Activated naive CD8-positive, alpha-beta T cell treated with anti-CD3 and anti-CD28 coated beads for 36 hours (primary cell): ENCODE measurements at regions not wholly inside any gene's neighbourhood (a gene's known extent, or its start where the extent isn't known, plus 50 kb on each side); places are given as distances from the start of the nearest gene placed in this dataset.

ENCODE experiments used
- DNase-seq: peaks from one replicate; pipeline ENCODE4 v3.0.0; 2021
- H3K27ac Mint-ChIP-seq: one replicate; pipeline ENCODE4 v1.8.0; 2022; ENCODE audit warnings: mild to moderate bottlenecking, moderate library complexity, mixed read lengths
- H3K27me3 Mint-ChIP-seq: one replicate; pipeline ENCODE4 v1.8.0; 2022; ENCODE audit warnings: mild to moderate bottlenecking, mixed read lengths
- H3K36me3 Mint-ChIP-seq: one replicate; pipeline ENCODE4 v1.8.0; 2021; ENCODE audit warnings: mild to moderate bottlenecking, mixed read lengths
- H3K4me1 Mint-ChIP-seq: one replicate; pipeline ENCODE4 v1.8.0; 2021; ENCODE audit warnings: mixed read lengths
- H3K4me3 Mint-ChIP-seq: one replicate; pipeline ENCODE4 v1.8.0; 2022; ENCODE audit warnings: mild to moderate bottlenecking, moderate library complexity, mixed read lengths
- H3K9me3 Mint-ChIP-seq: one replicate; pipeline ENCODE4 v1.8.0; 2022; ENCODE audit warnings: mixed read lengths

- no peaks in the 10 kb centered on the region for H3K36me3 Mint-ChIP-seq
- H3K9me3 Mint-ChIP-seq, result no peaks in the 10 kb centered on the region
- DNase-seq, result no peak
- H3K27ac Mint-ChIP-seq, result no peak overlapping the region
- H3K4me3 Mint-ChIP-seq, result no peak overlapping the region
- H3K4me1 Mint-ChIP-seq, result no peaks in the 10 kb centered on the region
- H3K27me3 Mint-ChIP-seq, result no peaks in the 10 kb centered on the region
Measured at GRCh38 chr16:65895906-65896305, 470.6 kb upstream of the CDH5 start.

GRCh38 chr16:65895486-65895885, 471.0 kb upstream of the CDH5 start:
- Mint-ChIP-seq H3K4me1 (no peaks in the 10 kb centered on the region), H3K36me3 (no peaks in the 10 kb centered on the region)

GRCh38 chr16:65890203-65890602, 476.3 kb upstream of the CDH5 start:
- DNase-seq, result no peak
- Mint-ChIP-seq H3K27me3 (no peaks in the 10 kb centered on the region), H3K9me3 (no peaks in the 10 kb centered on the region), H3K4me3 (no peak overlapping the region), H3K27ac (no peak overlapping the region), H3K36me3 (no peaks in the 10 kb centered on the region), H3K4me1 (no peaks in the 10 kb centered on the region)

More at GRCh38 chr16:65895486-65895885, 471.0 kb upstream of the CDH5 start:
- H3K27me3 Mint-ChIP-seq, result no peaks in the 10 kb centered on the region
- H3K4me3 Mint-ChIP-seq, result no peak overlapping the region
- DNase-seq, result no peak
- H3K27ac Mint-ChIP-seq, result no peak overlapping the region
- H3K9me3 Mint-ChIP-seq, result no peaks in the 10 kb centered on the region

- no peak overlapping the region for H3K4me3 Mint-ChIP-seq
- no peaks in the 10 kb centered on the region for H3K36me3 Mint-ChIP-seq
- no peaks in the 10 kb centered on the region for H3K4me1 Mint-ChIP-seq
- no peak for DNase-seq
- H3K27me3 Mint-ChIP-seq, result no peaks in the 10 kb centered on the region
- no peak overlapping the region for H3K27ac Mint-ChIP-seq
- no peaks in the 10 kb centered on the region for H3K9me3 Mint-ChIP-seq
Measured at GRCh38 chr16:65889533-65889966, 476.9 kb upstream of the CDH5 start.

- no peaks in the 10 kb centered on the region for H3K9me3 Mint-ChIP-seq
- H3K27ac Mint-ChIP-seq, result no peak overlapping the region
- no peak for DNase-seq
- no peaks in the 10 kb centered on the region for H3K4me1 Mint-ChIP-seq
- no peaks in the 10 kb centered on the region for H3K27me3 Mint-ChIP-seq
- no peak overlapping the region for H3K4me3 Mint-ChIP-seq
- no peaks in the 10 kb centered on the region for H3K36me3 Mint-ChIP-seq
Measured at GRCh38 chr16:65888201-65888600, 478.3 kb upstream of the CDH5 start.

- Mint-ChIP-seq H3K4me1 (no peaks in the 10 kb centered on the region), H3K27ac (no peak overlapping the region), H3K4me3 (no peak overlapping the region), H3K9me3 (no peaks in the 10 kb centered on the region), H3K27me3 (no peaks in the 10 kb centered on the region), H3K36me3 (no peaks in the 10 kb centered on the region)
- DNase-seq, result no peak
Measured at GRCh38 chr16:65884018-65884417, 482.5 kb upstream of the CDH5 start.

- Mint-ChIP-seq H3K27me3 (no peaks in the 10 kb centered on the region), H3K4me3 (no peak overlapping the region), H3K36me3 (no peaks in the 10 kb centered on the region), H3K4me1 (no peaks in the 10 kb centered on the region), H3K27ac (no peak overlapping the region), H3K9me3 (no peaks in the 10 kb centered on the region)
- no peak for DNase-seq
Measured at GRCh38 chr16:65878347-65878746, 488.1 kb upstream of the CDH5 start.

- Mint-ChIP-seq H3K36me3 (no peaks in the 10 kb centered on the region), H3K9me3 (no peaks in the 10 kb centered on the region), H3K4me1 (no peaks in the 10 kb centered on the region), H3K27me3 (no peaks in the 10 kb centered on the region), H3K4me3 (no peak overlapping the region), H3K27ac (no peak overlapping the region)
- no peak for DNase-seq
Measured at GRCh38 chr16:65876624-65877023, 489.9 kb upstream of the CDH5 start.

- Mint-ChIP-seq H3K36me3 (no peaks in the 10 kb centered on the region), H3K4me3 (no peak overlapping the region), H3K27ac (no peak overlapping the region), H3K4me1 (no peaks in the 10 kb centered on the region), H3K9me3 (no peaks in the 10 kb centered on the region), H3K27me3 (no peaks in the 10 kb centered on the region)
- DNase-seq, result no peak
Measured at GRCh38 chr16:65876056-65876408, 490.5 kb upstream of the CDH5 start.

GRCh38 chr16:65875381-65876055, 491.0 kb upstream of the CDH5 start:
- DNase-seq, result no peak
- no peaks in the 10 kb centered on the region for H3K4me1 Mint-ChIP-seq
- no peaks in the 10 kb centered on the region for H3K36me3 Mint-ChIP-seq
- H3K4me3 Mint-ChIP-seq, result no peak overlapping the region
- no peaks in the 10 kb centered on the region for H3K27me3 Mint-ChIP-seq
- H3K9me3 Mint-ChIP-seq, result no peaks in the 10 kb centered on the region
- no peak overlapping the region for H3K27ac Mint-ChIP-seq

GRCh38 chr16:65869261-65869660, 497.2 kb upstream of the CDH5 start:
- H3K9me3 Mint-ChIP-seq, result peaks cover 2% of the 10 kb centered on the region
- H3K4me1 Mint-ChIP-seq, result no peaks in the 10 kb centered on the region
- H3K27me3 Mint-ChIP-seq, result no peaks in the 10 kb centered on the region
- no peak overlapping the region for H3K27ac Mint-ChIP-seq
- H3K36me3 Mint-ChIP-seq, result no peaks in the 10 kb centered on the region
- no peak for DNase-seq
- H3K4me3 Mint-ChIP-seq, result no peak overlapping the region

- Mint-ChIP-seq H3K27ac (no peak overlapping the region), H3K4me1 (no peaks in the 10 kb centered on the region), H3K27me3 (no peaks in the 10 kb centered on the region), H3K9me3 (peaks cover 3% of the 10 kb centered on the region), H3K4me3 (no peak overlapping the region), H3K36me3 (no peaks in the 10 kb centered on the region)
- no peak for DNase-seq
Measured at GRCh38 chr16:65867276-65867960, 499.1 kb upstream of the CDH5 start.

- H3K27me3 Mint-ChIP-seq, result no peaks in the 10 kb centered on the region
- no peak overlapping the region for H3K4me3 Mint-ChIP-seq
- no peaks in the 10 kb centered on the region for H3K4me1 Mint-ChIP-seq
- no peaks in the 10 kb centered on the region for H3K36me3 Mint-ChIP-seq
- H3K27ac Mint-ChIP-seq, result no peak overlapping the region
- peaks cover 3% of the 10 kb centered on the region for H3K9me3 Mint-ChIP-seq
- DNase-seq, result no peak
Measured at GRCh38 chr16:65863236-65863635, 503.3 kb upstream of the CDH5 start.

- Mint-ChIP-seq H3K27me3 (no peaks in the 10 kb centered on the region), H3K9me3 (peaks cover 5% of the 10 kb centered on the region), H3K27ac (no peak overlapping the region), H3K36me3 (no peaks in the 10 kb centered on the region), H3K4me3 (no peak overlapping the region), H3K4me1 (no peaks in the 10 kb centered on the region)
- DNase-seq, result no peak
Measured at GRCh38 chr16:65861131-65861731, 505.3 kb upstream of the CDH5 start.

- no peaks in the 10 kb centered on the region for H3K4me1 Mint-ChIP-seq
- H3K9me3 Mint-ChIP-seq, result peaks cover 2% of the 10 kb centered on the region
- H3K36me3 Mint-ChIP-seq, result no peaks in the 10 kb centered on the region
- no peak overlapping the region for H3K27ac Mint-ChIP-seq
- no peak overlapping the region for H3K4me3 Mint-ChIP-seq
- DNase-seq, result no peak
- no peaks in the 10 kb centered on the region for H3K27me3 Mint-ChIP-seq
Measured at GRCh38 chr16:65855171-65856145, 511.0 kb upstream of the CDH5 start.
